Hepatocyte (in vitro differentiated cells): ENCODE measurements at regions not wholly inside any gene's neighbourhood (a gene's known extent, or its start where the extent isn't known, plus 50 kb on each side); places are given as distances from the start of the nearest gene placed in this dataset.

Experiments used
- CTCF ChIP-seq: fragments of 200-600 bp; sonication (generic); IDR thresholded peaks from 2 replicates; pipeline ENCODE4 v1.5.1; 2016; ENCODE audit warnings: antibody characterized with exemption, mild to moderate bottlenecking; ENCODE audit not compliant: poor library complexity
- EZH2 ChIP-seq: fragments of 200-600 bp; sonication (generic); IDR thresholded peaks from 2 replicates; pipeline ENCODE4 v1.6.1; 2016; ENCODE audit warnings: antibody characterized with exemption, mild to moderate bottlenecking, borderline replicate concordance
- EZH2phosphoT487 ChIP-seq: fragments of 200-600 bp; sonication (generic); IDR thresholded peaks from one replicate; pipeline ENCODE4 v1.6.1; 2018; ENCODE audit warnings: antibody characterized with exemption, mild to moderate bottlenecking, low read depth, moderate library complexity; ENCODE audit not compliant: unreplicated experiment, severe bottlenecking

- no peak for TF ChIP-seq EZH2
- TF ChIP-seq CTCF, result no peak
- no peak for TF ChIP-seq EZH2phosphoT487
Observed at GRCh38 chr4:18105030-18106011, 83.8 kb upstream of the LCORL start.
